ENCODE measurements at regions not wholly inside any gene's neighbourhood (a gene's known extent, or its start where the extent isn't known, plus 50 kb on each side); places are given as distances from the start of the nearest gene placed in this dataset.

DNA sequence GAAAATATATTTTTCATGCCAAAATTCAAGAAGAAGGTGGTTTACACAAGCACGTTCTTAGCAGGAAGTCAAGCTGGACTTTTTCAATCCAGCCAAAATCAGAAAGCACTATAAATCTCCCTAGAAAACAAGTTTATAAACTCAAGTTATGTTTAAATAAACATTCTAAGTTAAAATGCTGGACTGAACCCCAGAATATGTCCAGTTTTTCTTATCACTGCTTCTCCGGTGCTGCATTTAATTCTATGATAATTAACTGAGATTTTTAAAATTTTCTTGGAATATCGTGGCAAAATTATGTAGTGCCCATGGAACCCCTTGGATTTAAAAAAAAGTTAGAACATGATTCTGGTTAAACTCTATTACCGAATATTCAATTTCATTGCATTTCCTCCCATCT is 218.2 kb upstream of the MDFIC2 start:
- TF ChIP-seq, protein P1, sequence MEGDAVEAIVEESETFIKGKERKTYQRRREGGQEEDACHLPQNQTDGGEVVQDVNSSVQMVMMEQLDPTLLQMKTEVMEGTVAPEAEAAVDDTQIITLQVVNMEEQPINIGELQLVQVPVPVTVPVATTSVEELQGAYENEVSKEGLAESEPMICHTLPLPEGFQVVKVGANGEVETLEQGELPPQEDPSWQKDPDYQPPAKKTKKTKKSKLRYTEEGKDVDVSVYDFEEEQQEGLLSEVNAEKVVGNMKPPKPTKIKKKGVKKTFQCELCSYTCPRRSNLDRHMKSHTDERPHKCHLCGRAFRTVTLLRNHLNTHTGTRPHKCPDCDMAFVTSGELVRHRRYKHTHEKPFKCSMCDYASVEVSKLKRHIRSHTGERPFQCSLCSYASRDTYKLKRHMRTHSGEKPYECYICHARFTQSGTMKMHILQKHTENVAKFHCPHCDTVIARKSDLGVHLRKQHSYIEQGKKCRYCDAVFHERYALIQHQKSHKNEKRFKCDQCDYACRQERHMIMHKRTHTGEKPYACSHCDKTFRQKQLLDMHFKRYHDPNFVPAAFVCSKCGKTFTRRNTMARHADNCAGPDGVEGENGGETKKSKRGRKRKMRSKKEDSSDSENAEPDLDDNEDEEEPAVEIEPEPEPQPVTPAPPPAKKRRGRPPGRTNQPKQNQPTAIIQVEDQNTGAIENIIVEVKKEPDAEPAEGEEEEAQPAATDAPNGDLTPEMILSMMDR (conservative IDR thresholded peaks at IDR 0.05), result no peak
- no peak overlapping the region for H3K27ac ChIP-seq

DNA sequence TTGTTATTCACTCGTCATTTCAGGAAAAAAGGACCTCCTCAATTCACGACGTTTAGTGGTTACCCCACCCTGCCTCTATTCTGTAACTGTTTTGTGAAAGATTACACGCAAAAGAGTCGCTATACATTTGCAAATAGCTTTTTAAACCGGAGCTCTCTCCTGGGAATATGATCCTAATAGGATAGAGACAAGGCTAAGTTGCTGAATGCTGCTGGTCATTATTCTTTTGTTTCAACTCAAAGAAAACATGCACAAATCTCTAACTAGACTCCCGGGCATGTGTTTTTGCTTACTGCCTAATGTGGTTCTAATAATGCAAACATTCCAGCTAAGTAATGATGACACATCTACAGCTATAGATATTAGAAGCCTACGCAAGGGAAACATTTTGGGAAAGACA is 214.6 kb upstream of the MDFIC2 start:
- no peak overlapping the region for H3K27ac ChIP-seq
- TF ChIP-seq, protein P1 (conservative IDR thresholded peaks at IDR 0.05), result no peak

DNA sequence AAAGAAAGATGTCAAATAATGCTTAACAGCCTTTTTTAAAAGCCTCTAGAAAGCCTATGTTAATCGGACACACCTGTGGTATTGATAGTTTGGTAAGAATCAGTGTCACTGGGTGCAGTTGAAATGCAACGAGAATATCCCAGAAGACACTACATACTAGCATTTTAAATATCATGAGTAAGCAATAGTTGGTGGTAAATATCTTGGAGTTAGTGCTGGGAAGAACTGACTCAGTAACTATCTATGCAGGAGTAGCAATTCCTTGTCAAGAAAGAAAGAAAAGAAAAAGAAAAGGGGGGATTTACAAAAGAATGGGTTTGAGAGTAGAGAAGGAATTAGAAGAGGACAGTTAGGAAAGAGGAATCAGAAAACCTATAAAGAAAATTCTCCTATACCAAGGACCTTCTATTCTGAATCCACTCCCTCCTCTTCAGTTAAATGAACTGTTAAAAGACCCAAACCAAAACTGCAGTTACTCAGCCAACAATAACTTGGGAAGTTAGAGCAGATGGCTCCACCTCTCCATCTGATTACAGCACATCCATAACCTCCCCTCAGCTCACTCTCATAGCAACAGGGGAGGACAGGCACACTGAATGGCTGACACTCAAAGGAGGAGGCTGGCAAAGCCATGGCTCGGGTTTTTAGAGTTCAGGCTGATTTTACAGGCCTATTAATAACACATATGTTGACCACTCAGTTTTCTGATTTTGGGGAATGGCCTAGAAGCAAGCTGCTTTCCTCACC is 207.6 kb upstream of the MDFIC2 start:
- no peak overlapping the region for H3K27ac ChIP-seq
- TF ChIP-seq, protein P1 (conservative IDR thresholded peaks at IDR 0.05), result no peak

DNA sequence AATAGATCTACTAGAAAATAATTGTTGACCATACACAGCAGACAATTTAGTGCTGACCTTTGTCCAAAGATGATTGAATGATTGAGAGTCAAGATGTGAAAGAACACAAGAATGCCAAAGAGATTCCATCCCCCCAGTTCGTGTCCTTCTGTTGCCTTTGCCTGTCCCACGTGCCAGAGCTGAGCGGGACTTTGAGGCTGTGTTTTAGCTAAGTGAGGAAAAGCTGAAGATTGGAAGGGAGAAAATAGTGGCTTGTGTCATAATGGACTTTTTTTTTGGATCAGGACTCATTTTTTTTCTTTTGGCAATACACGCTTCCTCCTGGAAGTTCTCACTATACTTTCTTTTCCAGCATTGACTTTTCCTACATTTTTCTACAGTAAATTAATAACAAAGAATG is 206.6 kb upstream of the MDFIC2 start:
- H3K27ac ChIP-seq, result no peak overlapping the region
- TF ChIP-seq, protein P1 (conservative IDR thresholded peaks at IDR 0.05), result no peak

DNA sequence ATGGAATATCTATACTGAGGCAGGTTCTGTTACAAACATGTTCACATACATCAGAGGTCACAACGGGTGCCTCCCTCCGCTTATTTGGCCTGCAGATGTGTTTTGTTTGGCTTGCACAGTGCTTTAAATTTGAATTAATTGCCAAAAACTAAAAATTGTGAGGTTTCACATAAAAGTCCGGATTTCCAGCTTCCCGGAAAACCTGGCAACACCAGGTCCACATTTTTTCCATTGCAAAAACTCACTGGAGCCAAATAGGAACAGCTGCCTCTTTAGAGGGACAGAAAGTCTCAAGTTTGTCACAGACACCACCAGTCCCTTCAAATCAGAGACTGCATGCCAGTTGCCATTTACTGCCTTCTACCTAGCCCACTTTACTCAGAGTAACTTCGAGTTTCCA is 205.9 kb upstream of the MDFIC2 start:
- H3K27ac ChIP-seq, result no peak overlapping the region
- TF ChIP-seq, protein P1 (conservative IDR thresholded peaks at IDR 0.05), result no peak

DNA sequence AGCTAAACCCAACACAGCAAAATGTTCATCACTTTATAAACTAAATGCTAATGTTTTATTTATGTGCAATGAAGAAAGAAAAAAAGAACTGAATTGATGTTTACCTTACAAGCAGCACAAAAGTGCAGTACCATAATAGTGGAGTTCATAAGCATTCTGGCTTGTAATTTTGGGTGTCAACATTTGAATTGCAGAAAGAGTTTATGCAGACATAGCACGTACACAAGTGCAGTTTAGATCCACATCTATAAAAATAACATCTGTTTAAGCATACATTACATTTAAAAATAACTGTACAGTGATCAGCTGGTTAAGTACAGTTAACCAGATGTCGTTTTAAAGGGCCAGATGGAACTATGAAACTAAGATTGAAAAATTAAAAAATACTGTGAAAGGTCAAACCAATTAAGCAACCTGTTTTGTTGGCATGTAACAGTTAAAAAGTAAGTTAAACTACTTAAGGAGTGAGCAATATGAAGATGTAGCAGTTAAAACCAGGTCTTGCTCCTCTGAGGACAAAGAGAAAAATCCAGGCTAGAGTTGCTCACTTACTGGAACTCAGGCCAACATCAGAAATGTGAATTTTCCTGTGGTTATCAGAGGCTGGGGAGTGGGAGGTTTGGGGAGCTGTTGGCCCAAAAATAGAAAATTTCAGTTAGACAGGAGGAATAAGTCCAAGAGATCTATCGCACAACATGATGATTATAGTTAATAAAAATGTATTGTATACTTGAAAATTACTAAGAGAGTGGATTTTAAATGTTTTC is 204.9 kb upstream of the MDFIC2 start:
- H3K27ac ChIP-seq, result no peak overlapping the region
- TF ChIP-seq, protein P1 (conservative IDR thresholded peaks at IDR 0.05), result no peak

DNA sequence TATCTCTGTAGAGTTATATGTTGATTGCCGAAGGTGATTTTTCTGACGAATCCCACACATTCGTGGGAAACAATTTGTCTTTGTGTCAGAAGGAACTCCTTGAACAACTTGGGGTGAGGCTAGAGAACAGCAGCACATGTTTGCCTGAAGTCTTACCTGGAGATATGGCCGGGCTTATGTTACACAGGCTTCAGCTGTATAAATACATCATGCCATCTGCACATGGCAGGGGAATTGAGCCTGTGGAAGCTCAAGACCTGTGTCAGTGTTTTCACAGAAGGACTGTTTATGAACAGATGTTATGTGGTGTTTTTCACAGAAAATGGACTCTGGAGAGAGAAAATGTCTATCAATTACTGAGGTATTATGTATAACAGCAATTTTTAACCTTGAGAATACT is 203.6 kb upstream of the MDFIC2 start:
- no peak overlapping the region for H3K27ac ChIP-seq
- TF ChIP-seq, protein P1 (conservative IDR thresholded peaks at IDR 0.05), result no peak

Measured in VCaP (cell line).